ENCODE measurements at regions not wholly inside any gene's neighbourhood (a gene's known extent, or its start where the extent isn't known, plus 50 kb on each side); places are given as distances from the start of the nearest gene placed in this dataset.
"Not testable (repeated sequence)": the region's sequence is repeated elsewhere in the genome, so short reads cannot be mapped to it uniquely, and the experiment has no call there.

DNA sequence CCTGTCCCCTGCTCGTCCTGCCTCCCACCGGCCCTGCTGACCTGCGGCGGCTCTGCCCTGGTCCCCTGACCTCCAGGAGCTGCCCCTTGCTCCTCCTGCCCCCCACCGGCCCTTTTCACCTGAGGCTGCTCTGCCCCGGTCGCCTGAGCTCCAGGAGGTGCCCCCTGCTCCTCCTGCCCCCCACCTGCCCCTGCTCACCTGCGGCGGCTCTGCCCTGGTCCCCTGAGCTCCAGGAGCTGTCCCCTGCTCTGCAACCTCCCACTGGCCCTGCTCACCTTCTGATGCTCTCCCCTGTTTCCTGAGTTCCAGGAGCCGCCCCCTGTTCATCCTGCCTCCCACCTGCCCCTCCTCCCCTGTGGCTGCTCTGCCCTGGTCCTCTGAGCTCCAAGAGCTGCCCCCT lies 101.3 kb downstream of the TMEM121 start:
- H3K4me1 ChIP-seq = no peaks in the 10 kb centered on the region
- H3K27ac ChIP-seq (replicated peaks) = no peak overlapping the region
- peaks cover 8% of the 10 kb centered on the region for H3K27me3 ChIP-seq (ENCODE audit: low read depth)
- H3K4me3 ChIP-seq = no peak overlapping the region
- intact Hi-C loops (cut with micrococcal nuclease) = no loop called here
- no peaks in the 10 kb centered on the region for H3K36me3 ChIP-seq
- DNase-seq = no peak
- TF ChIP-seq, protein P1, sequence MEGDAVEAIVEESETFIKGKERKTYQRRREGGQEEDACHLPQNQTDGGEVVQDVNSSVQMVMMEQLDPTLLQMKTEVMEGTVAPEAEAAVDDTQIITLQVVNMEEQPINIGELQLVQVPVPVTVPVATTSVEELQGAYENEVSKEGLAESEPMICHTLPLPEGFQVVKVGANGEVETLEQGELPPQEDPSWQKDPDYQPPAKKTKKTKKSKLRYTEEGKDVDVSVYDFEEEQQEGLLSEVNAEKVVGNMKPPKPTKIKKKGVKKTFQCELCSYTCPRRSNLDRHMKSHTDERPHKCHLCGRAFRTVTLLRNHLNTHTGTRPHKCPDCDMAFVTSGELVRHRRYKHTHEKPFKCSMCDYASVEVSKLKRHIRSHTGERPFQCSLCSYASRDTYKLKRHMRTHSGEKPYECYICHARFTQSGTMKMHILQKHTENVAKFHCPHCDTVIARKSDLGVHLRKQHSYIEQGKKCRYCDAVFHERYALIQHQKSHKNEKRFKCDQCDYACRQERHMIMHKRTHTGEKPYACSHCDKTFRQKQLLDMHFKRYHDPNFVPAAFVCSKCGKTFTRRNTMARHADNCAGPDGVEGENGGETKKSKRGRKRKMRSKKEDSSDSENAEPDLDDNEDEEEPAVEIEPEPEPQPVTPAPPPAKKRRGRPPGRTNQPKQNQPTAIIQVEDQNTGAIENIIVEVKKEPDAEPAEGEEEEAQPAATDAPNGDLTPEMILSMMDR (IDR thresholded peaks at IDR 0.05; ENCODE audit: borderline replicate concordance) = no peak
- H3K9me3 ChIP-seq (replicated peaks) = peaks cover 17% of the 10 kb centered on the region

DNA sequence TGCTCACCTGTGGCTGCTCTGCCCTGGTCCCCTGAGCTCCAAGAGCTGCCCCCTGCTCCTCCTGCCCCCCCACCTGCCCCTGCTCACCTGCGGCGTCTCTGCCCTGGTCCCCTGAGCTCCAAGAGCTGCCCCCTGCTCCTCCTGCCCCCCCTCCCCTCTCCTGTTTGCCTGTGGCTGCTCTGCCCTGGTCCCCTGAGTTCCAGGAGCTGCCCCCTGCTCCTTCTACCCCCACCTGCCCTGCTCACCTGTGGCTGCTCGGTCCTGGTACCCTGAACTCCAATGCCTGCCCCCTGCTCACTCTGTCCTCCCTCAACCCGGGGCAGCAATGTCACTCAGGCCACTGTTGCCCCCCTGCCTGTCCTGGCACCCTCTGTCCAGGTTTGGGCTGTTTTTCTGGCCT lies 101.7 kb downstream of the TMEM121 start:
- H3K27ac ChIP-seq (replicated peaks); intact Hi-C loops (cut with micrococcal nuclease); DNase-seq; H3K36me3 ChIP-seq; H3K27me3 ChIP-seq (ENCODE audit: low read depth); H3K4me3 ChIP-seq; H3K4me1 ChIP-seq: not testable (repeated sequence)
- peaks cover 19% of the 10 kb centered on the region for H3K9me3 ChIP-seq (replicated peaks)

DNA sequence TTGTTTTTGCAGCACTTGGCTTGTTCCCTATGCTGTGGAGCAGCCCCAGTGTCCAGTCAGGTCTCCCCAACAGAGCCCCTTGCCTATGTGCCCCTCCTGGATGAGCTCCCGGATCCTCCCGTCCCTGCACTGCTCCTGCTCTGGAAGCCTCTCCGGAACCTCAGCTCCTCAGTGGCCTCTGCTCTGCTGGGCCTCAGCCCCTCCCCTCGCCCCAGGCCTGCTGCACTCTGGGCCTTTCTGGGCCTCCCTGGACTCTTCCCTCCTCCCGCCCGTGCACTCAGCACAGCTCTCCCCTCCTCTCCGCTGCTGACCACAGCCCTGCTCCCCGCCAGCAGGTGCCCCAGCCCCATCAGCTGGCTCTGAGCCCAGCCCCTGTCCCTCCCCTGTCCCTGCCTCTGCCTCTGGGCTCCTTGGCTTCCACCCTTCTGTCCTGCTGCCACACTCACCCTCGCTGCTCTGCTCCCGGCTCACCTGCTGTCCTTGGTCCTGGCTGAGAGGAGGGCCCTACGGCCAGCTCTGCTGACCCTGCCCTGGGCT lies 102.2 kb downstream of the TMEM121 start:
- H3K27me3 ChIP-seq (ENCODE audit: low read depth); DNase-seq; H3K4me1 ChIP-seq; H3K27ac ChIP-seq (replicated peaks); intact Hi-C loops (cut with micrococcal nuclease); H3K36me3 ChIP-seq; H3K4me3 ChIP-seq: not testable (repeated sequence)
- peaks cover 19% of the 10 kb centered on the region for H3K9me3 ChIP-seq (replicated peaks)

DNA sequence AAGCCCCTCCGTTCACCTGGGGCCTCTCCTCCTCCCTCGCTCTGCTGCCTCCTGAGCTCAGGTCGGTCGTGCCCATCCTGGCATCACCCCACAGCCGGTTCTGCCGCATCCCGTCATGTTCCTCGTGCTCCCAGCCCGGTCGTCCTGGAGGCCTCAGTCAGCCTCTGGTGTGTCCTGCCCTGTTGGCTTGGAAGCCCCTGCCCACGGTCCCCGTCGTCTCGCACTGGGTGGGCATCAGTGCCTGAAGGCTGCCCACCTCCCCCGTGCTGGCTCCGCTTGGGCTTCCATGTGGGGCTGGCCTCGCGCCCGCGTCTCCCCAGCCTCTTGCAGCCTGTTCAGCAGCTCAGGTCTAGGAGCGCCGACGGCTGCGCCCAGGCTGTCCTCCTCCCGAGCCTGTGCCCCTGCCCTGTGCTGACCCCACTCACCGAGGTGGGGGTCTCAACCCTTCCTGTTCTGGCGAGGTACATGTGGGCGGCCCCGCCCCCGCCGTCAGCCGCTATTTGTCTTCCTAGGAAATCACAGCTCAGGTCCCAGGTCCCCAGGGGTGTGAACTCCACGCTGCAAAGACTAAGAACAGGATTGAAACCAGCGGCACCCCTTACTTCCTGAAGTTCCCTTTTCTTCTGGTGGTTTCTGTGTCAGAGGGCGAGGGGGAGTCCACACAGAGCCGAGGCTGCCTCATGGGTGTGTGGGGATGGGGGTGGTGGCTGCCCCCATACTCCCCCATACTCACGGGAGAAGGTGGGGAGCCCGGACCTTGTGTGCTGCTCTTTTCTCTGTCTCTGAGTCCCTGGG lies 102.9 kb downstream of the TMEM121 start:
- H3K4me1 ChIP-seq; H3K4me3 ChIP-seq; H3K27me3 ChIP-seq (ENCODE audit: low read depth); H3K36me3 ChIP-seq; H3K27ac ChIP-seq (replicated peaks); DNase-seq; intact Hi-C loops (cut with micrococcal nuclease): not testable (repeated sequence)
- peaks cover 19% of the 10 kb centered on the region for H3K9me3 ChIP-seq (replicated peaks)

DNA sequence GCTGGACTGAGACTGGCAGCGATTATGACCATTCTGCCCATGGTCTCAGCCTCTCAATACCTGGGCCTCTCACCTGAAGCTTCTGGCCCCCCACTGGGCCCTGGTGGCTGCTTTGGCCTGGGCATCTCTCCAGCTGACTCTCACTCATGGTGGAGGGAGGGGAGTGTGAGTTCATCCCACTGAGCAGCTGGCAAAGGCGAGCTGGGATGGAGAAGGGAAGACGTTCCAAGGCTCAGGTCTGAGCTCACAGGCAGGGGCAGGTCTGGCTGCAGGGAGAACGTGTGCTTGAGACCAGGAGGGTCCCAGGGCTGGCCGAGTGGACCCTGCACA lies 103.5 kb downstream of the TMEM121 start:
- H3K9me3 ChIP-seq (replicated peaks) = peaks cover 19% of the 10 kb centered on the region
- intact Hi-C loops (cut with micrococcal nuclease) = no loop called here
- no peak overlapping the region for H3K27ac ChIP-seq (replicated peaks)
- no peak overlapping the region for H3K4me3 ChIP-seq
- DNase-seq = no peak
- H3K36me3 ChIP-seq = no peaks in the 10 kb centered on the region
- H3K4me1 ChIP-seq = no peaks in the 10 kb centered on the region
- TF ChIP-seq, protein P1 (IDR thresholded peaks at IDR 0.05; ENCODE audit: borderline replicate concordance) = no peak
- peaks cover 8% of the 10 kb centered on the region for H3K27me3 ChIP-seq (ENCODE audit: low read depth)

DNA sequence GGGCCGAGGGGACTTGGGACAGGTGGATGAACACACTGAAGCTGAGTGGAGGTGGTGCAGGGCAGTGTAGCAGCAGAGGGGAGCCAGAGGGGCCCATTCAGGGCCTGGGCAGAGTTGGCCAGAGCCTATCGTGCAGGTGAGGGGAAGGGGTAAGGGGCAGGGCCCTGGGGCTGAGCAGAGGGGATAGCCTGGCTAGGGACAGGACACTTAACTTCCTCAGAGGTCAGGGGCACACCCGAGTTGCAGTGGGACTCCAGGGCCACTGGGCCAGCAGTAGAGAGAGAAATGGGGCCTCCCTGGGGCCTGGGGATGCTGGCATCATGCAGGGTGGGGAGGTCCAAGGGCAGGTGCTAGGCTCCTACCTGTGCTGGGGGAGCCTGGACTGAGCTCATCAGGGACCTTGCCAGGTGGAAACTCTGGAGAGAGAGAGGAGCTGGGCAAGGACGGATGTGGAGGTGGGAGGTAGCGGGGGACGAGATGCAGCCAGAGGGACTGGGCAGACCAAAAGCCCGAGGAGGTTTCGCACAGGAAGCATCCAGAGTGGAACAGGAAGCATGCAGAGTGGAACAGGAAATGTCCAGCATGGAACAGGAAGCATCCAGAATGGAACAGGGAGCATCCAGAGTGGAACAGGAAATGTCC lies 104.0 kb downstream of the TMEM121 start:
- intact Hi-C loops (cut with micrococcal nuclease); H3K4me1 ChIP-seq; H3K36me3 ChIP-seq; H3K4me3 ChIP-seq; H3K27ac ChIP-seq (replicated peaks); H3K27me3 ChIP-seq (ENCODE audit: low read depth); DNase-seq: not testable (repeated sequence)
- peaks cover 19% of the 10 kb centered on the region for H3K9me3 ChIP-seq (replicated peaks)

DNA sequence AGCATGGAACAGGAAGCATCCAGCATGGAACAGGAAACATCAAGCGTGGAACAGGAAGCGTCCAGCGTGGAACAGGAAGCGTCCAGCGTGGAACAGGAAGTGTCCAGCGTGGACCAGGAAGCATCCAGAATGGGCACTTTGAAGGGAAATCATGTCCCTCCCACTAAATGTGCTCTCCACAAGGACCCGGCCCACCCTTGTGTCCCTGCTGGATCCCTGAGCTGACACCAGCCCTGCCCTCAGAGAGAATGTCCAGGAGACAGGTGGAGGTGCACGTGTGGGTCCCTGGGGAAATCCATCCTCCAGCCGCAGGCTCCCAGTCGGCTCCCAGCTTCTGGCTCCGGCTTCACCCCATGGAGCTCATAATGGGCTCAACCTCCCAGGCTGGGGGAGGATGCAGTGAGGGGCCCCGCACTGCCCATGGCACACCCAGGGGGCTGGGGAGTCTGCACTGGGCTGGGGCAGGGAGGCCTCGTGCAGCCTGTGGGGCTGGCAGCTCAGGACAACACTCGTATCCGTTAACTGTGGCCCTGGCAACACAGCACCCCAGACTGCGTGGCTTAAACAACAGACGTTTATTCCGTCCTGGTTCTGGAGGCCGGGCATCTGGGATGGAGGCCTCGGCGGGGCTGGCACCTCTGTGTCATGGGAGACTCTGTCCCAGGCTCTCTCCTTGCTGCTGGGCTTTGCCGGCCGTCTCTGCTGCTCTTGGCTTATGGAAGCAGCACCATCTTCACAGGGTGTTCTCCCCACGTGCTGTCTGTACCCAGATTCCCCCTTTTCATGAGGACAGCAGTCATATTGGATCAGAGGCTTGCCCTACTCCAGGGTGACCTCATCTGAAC lies 104.8 kb downstream of the TMEM121 start:
- H3K27ac ChIP-seq (replicated peaks); H3K4me3 ChIP-seq; H3K4me1 ChIP-seq; DNase-seq; intact Hi-C loops (cut with micrococcal nuclease); H3K27me3 ChIP-seq (ENCODE audit: low read depth); H3K36me3 ChIP-seq: not testable (repeated sequence)
- peaks cover 19% of the 10 kb centered on the region for H3K9me3 ChIP-seq (replicated peaks)
